GM23248 (cell line): ENCODE measurements at regions not wholly inside any gene's neighbourhood (a gene's known extent, or its start where the extent isn't known, plus 50 kb on each side); places are given as distances from the start of the nearest gene placed in this dataset.

Experiments
- DNase-seq: peaks from one replicate; pipeline ENCODE4 v3.0.0-alpha.2; 2015
- H2AFZ ChIP-seq: fragments of 200-600 bp; sonication (generic); 2 replicates; pipeline ENCODE4 v1.6.1; 2016; ENCODE audit warnings: antibody characterized with exemption
- H3F3A ChIP-seq: fragments of 200-600 bp; sonication (generic); 2 replicates; pipeline ENCODE4 v1.6.1; 2016; ENCODE audit warnings: mild to moderate bottlenecking, antibody characterized with exemption, mixed run types; ENCODE audit not compliant: insufficient read depth
- H3K27ac ChIP-seq: fragments of 200-600 bp; sonication (generic); 2 replicates; pipeline ENCODE4 v1.5.1; 2016; ENCODE audit warnings: mild to moderate bottlenecking
- H3K27me3 ChIP-seq: fragments of 200-600 bp; sonication (generic); replicated peaks from 2 replicates; pipeline ENCODE4 v1.6.1; 2016; ENCODE audit warnings: mild to moderate bottlenecking; ENCODE audit not compliant: insufficient read depth
- H3K36me3 ChIP-seq: fragments of 200-600 bp; sonication (generic); 2 replicates; pipeline ENCODE4 v1.6.1; 2016; ENCODE audit warnings: low read depth, mild to moderate bottlenecking
- H3K4me1 ChIP-seq: fragments of 200-600 bp; sonication (generic); 2 replicates; pipeline ENCODE4 v1.6.1; 2016; ENCODE audit warnings: mild to moderate bottlenecking; ENCODE audit not compliant: insufficient read depth
- H3K4me2 ChIP-seq: fragments of 200-600 bp; sonication (generic); one replicate; pipeline ENCODE4 v1.6.1; 2016; ENCODE audit warnings: mild to moderate bottlenecking; ENCODE audit not compliant: unreplicated experiment
- H3K4me3 ChIP-seq: fragments of 200-600 bp; sonication (generic); 2 replicates; pipeline ENCODE4 v1.5.1; 2016; ENCODE audit warnings: mild to moderate bottlenecking
- H3K79me2 ChIP-seq: fragments of 200-600 bp; sonication (generic); 2 replicates; pipeline ENCODE4 v1.6.1; 2016; ENCODE audit warnings: mild to moderate bottlenecking; ENCODE audit not compliant: insufficient read depth
- H3K9ac ChIP-seq: fragments of 200-600 bp; sonication (generic); 2 replicates; pipeline ENCODE4 v1.6.1; 2016; ENCODE audit warnings: mild to moderate bottlenecking
- H3K9me2 ChIP-seq: fragments of 200-600 bp; sonication (generic); 2 replicates; pipeline ENCODE4 v1.6.1; 2016; ENCODE audit warnings: mixed run types, mild to moderate bottlenecking, moderate library complexity; ENCODE audit not compliant: insufficient read depth
- H3K9me3 ChIP-seq: fragments of 200-600 bp; sonication (generic); one replicate; pipeline ENCODE4 v1.6.1; 2017; ENCODE audit warnings: low read depth
- H4K20me1 ChIP-seq: fragments of 200-600 bp; sonication (generic); 2 replicates; pipeline ENCODE4 v1.6.0; 2016; ENCODE audit not compliant: insufficient read depth
- EZH2 ChIP-seq: fragments of 200-600 bp; sonication (generic); IDR thresholded peaks from 2 replicates; pipeline ENCODE4 v1.6.1; 2018; ENCODE audit warnings: antibody characterized with exemption, mild to moderate bottlenecking; ENCODE audit not compliant: insufficient read depth, poor library complexity, severe bottlenecking
- EZH2phosphoT487 ChIP-seq: fragments of 200-600 bp; sonication (generic); IDR thresholded peaks from 2 replicates; pipeline ENCODE4 v1.6.1; 2018; ENCODE audit warnings: antibody characterized with exemption, moderate library complexity, mild to moderate bottlenecking, low read depth; ENCODE audit not compliant: insufficient read depth
- WGBS, 2 experiments: methylation state at CpG; one replicate each; pipeline ENCODE4 v1.1.6; 2015 to 2017; ENCODE audit warnings: low lambda C conversion rate in 2 of 2, low coverage in 1 of 2; ENCODE audit errors: missing lambda C conversion rate in 2 of 2; 5-methylcytosine and 5-hydroxymethylcytosine counted together
- in situ Hi-C: fragments of 300-500 bp; cut with MboI; formaldehyde crosslinking; loops from 2 replicates; pipeline ENCODE4 v1.15.0; 2020

DNA sequence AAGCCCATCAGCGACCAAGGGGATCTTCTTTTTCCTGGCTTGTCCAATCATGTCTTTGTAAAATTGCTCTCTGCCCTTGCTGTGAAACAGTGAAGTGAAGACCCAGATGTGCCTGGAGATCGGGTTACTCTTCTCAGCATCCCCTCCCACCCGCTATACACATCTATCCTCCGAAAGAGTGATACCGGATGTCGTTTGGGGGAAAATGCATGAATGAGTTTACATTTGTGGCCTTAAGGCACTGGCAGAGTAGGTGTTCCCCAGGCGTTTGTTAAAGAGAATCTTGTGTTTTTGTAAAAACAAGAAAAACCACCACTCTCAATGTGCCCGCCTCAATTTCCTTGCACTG is 528.3 kb downstream of the CMPK2 start:
- 5 to 9% methylated on average over 8 of the region's 8 CpGs for WGBS, 2 experiments
- H3K36me3 ChIP-seq: no peaks in the 10 kb centered on the region
- no peaks in the 10 kb centered on the region for H3K79me2 ChIP-seq
- H3F3A ChIP-seq: no peaks in the 10 kb centered on the region
- no peak overlapping the region for H2AFZ ChIP-seq
- DNase-seq: no peak
- H3K27ac ChIP-seq: no peak overlapping the region
- no peak overlapping the region for H3K4me2 ChIP-seq
- no peak overlapping the region for H3K9ac ChIP-seq
- no peak overlapping the region for H3K4me3 ChIP-seq
- no peaks in the 10 kb centered on the region for H3K9me2 ChIP-seq
- no peaks in the 10 kb centered on the region for H3K27me3 ChIP-seq
- no peak for TF ChIP-seq EZH2phosphoT487
- TF ChIP-seq EZH2: no peak
- in situ Hi-C loops: no loop called here
- no peaks in the 10 kb centered on the region for H3K4me1 ChIP-seq
- no peaks in the 10 kb centered on the region for H3K9me3 ChIP-seq
- no peaks in the 10 kb centered on the region for H4K20me1 ChIP-seq

DNA sequence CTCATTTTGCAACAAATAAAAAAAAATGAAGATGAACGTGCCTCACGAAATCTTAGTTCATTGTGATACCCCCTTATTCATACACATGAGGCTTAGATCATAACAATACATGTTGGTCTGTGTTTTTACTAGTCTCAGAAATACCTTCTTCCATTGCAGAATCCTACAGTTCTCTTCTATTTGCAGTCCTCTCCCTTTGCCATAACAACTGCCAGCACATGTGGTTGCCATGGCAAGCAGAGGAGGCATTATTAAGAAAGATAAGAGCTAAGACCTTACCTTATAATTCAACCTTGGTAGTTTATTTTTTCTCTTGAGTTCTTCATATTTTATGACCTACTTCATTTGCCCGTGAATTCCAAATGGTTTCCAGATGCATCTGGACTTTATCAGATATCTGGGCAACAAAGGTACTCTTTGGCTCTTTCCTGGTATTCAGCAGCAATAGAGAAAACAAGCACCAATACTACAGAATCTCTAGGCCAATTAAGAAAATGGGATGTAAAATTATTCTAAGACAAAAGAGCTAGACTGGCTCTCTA is 524.0 kb downstream of the CMPK2 start:
- TF ChIP-seq EZH2 (no peak), EZH2phosphoT487 (no peak)
- no peak overlapping the region for H2AFZ ChIP-seq
- H3K79me2 ChIP-seq: no peaks in the 10 kb centered on the region
- no peaks in the 10 kb centered on the region for H3K9me2 ChIP-seq
- H3K27me3 ChIP-seq: no peaks in the 10 kb centered on the region
- no peaks in the 10 kb centered on the region for H3K36me3 ChIP-seq
- H3K27ac ChIP-seq: no peak overlapping the region
- H3F3A ChIP-seq: no peaks in the 10 kb centered on the region
- H3K4me3 ChIP-seq: no peak overlapping the region
- no peaks in the 10 kb centered on the region for H4K20me1 ChIP-seq
- H3K9ac ChIP-seq: no peak overlapping the region
- H3K4me1 ChIP-seq: no peaks in the 10 kb centered on the region
- H3K4me2 ChIP-seq: no peak overlapping the region
- in situ Hi-C loops: no loop called here
- 0 to 4% methylated on average over 3 of the region's 3 CpGs for WGBS, 2 experiments
- DNase-seq: no peak
- H3K9me3 ChIP-seq: no peaks in the 10 kb centered on the region

DNA sequence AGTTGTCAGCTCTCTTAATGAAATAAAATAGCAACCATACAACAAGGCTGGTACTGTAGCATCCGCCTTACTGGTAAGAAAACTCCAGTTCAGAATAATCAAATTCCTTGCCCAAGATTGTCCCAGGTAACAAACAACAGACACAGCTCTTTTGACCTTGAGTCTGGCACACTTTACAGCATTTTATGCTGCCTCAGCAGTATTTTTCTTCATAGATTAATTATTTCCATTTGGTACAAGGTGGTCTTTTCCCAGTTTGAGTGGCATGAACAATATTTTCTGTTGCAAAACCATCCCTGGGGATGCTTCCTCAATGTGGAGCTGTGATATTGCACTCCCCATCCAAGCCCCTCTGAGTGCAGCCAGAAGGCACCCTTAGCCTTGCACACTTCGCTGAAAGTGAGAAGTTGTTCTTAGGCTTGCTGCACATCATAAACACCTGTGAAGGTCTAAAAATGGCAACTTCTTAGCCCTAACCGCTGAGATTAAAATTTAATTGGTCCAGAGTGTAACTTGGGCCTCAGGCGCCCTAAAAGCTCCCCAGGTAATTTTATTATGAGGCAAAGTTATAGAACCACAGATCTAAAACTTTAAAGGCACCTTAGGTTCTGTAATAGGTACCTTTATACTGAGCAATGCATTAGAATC is 523.3 kb downstream of the CMPK2 start:
- H3K79me2 ChIP-seq: no peaks in the 10 kb centered on the region
- H3K4me2 ChIP-seq: no peak overlapping the region
- no peaks in the 10 kb centered on the region for H3K9me3 ChIP-seq
- TF ChIP-seq EZH2phosphoT487 (no peak), EZH2 (no peak)
- H3K36me3 ChIP-seq: no peaks in the 10 kb centered on the region
- H3K4me3 ChIP-seq: no peak overlapping the region
- no peaks in the 10 kb centered on the region for H3F3A ChIP-seq
- DNase-seq: no peak
- 15 to 17% methylated on average over 4 of the region's 4 CpGs for WGBS, 2 experiments
- no peak overlapping the region for H2AFZ ChIP-seq
- no peaks in the 10 kb centered on the region for H3K4me1 ChIP-seq
- no peaks in the 10 kb centered on the region for H4K20me1 ChIP-seq
- H3K9me2 ChIP-seq: no peaks in the 10 kb centered on the region
- in situ Hi-C loops: no loop called here
- no peak overlapping the region for H3K9ac ChIP-seq
- H3K27ac ChIP-seq: no peak overlapping the region
- no peaks in the 10 kb centered on the region for H3K27me3 ChIP-seq

DNA sequence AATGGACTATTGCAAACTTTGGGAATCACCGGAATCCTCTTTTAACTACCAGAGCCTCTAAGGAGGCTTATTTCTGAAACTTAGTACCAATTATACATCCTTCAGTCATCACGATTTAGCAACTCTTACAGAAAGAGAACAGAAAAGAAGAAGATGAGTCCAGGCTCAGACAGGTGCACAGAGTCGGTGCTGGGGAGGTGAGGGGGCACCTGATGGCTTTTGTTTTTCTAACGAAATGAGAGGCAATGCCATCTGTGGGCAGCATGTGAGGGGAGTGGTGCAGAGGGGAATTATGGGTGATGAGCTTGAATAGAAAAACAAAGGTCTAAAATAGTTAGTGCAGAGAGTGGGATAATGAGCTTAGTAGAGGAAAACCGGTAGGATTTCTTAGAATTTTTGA is 522.6 kb downstream of the CMPK2 start:
- DNase-seq: no peak
- no peak overlapping the region for H3K9ac ChIP-seq
- no peaks in the 10 kb centered on the region for H3K9me2 ChIP-seq
- H3K4me1 ChIP-seq: no peaks in the 10 kb centered on the region
- no peak for TF ChIP-seq EZH2phosphoT487
- no peak for TF ChIP-seq EZH2
- in situ Hi-C loops: no loop called here
- no peak overlapping the region for H3K4me3 ChIP-seq
- H4K20me1 ChIP-seq: no peaks in the 10 kb centered on the region
- no peaks in the 10 kb centered on the region for H3F3A ChIP-seq
- no peak overlapping the region for H3K27ac ChIP-seq
- no peak overlapping the region for H2AFZ ChIP-seq
- 32% methylated on average over 5 of the region's 5 CpGs for WGBS, 2 experiments
- H3K9me3 ChIP-seq: no peaks in the 10 kb centered on the region
- H3K36me3 ChIP-seq: no peaks in the 10 kb centered on the region
- H3K79me2 ChIP-seq: no peaks in the 10 kb centered on the region
- H3K4me2 ChIP-seq: no peak overlapping the region
- no peaks in the 10 kb centered on the region for H3K27me3 ChIP-seq

DNA sequence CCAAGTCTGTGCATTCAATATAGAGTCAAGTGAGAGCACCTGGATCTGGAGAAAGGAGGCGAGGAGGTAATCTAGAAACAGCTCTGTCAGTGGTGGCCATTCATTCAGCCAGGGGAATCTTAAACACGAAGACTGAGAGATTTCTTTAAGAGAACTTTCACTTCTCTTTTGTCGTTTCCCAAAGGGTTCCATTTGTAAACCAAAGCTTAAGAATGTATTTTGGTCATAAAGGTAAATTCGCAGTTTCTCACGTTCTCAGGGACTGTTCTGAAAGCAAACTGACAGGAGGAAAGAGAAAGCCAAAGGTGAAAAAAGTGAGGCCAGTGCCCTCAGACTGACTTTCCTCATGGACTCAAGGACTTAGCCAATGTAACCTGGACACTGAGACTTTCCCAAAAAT is 513.5 kb downstream of the CMPK2 start:
- TF ChIP-seq EZH2 (no peak), EZH2phosphoT487 (no peak)
- DNase-seq: no peak
- H3F3A ChIP-seq: no peaks in the 10 kb centered on the region
- H3K4me1 ChIP-seq: no peaks in the 10 kb centered on the region
- no peaks in the 10 kb centered on the region for H3K79me2 ChIP-seq
- H3K9me3 ChIP-seq: no peaks in the 10 kb centered on the region
- no peaks in the 10 kb centered on the region for H3K9me2 ChIP-seq
- H4K20me1 ChIP-seq: no peaks in the 10 kb centered on the region
- in situ Hi-C loops: no loop called here
- H2AFZ ChIP-seq: no peak overlapping the region
- WGBS, 2 experiments: 49% methylated on average over 5 of the region's 5 CpGs
- H3K36me3 ChIP-seq: no peaks in the 10 kb centered on the region
- H3K9ac ChIP-seq: no peak overlapping the region
- H3K4me2 ChIP-seq: no peak overlapping the region
- no peaks in the 10 kb centered on the region for H3K27me3 ChIP-seq
- H3K4me3 ChIP-seq: no peak overlapping the region
- no peak overlapping the region for H3K27ac ChIP-seq
